Activated T-cell treated with anti-CD3 and anti-CD28 coated beads, Interleukin-2, amount 50 U/mL, for 48 hours (primary cell): ENCODE measurements at regions not wholly inside any gene's neighbourhood (a gene's known extent, or its start where the extent isn't known, plus 50 kb on each side); places are given as distances from the start of the nearest gene placed in this dataset.

Source experiments
- DNase-seq, 2 experiments: peaks; one replicate each; pipeline ENCODE4 v3.0.0-alpha.2; 2020

DNA sequence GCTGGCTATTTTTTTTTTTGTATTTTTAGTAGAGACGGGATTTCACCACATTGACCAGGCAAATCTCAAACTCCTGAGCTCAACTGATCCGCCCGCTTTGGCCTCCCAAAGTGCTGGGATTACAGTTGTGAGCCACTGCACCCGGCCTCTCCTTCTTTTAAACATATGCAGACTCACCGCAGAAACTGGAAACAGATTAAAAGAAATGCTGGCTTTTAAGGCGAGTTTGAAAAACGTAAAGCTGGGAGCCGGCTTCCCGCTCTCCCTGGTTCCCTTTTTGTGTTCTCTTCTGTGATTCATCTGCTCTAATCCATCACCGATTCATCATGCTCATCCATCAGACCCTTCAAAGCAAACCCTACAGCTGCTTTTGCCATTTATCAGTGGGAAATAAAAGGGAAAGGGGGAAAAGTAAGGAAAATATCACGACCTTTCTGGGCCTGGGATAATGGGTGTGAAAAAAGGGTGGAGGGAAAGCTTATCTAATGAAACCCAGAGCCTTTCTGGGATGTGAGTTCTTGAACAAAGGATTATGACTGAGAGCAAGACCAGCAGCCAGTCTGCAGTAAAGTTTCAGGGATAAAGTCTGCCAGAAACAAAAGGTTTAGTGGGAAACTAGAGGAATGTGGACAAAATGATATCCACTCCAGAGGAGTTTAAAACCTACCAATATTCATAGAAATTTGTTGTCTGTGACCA is 92.3 kb upstream of the LRIG1 start:
- no peak for DNase-seq

DNA sequence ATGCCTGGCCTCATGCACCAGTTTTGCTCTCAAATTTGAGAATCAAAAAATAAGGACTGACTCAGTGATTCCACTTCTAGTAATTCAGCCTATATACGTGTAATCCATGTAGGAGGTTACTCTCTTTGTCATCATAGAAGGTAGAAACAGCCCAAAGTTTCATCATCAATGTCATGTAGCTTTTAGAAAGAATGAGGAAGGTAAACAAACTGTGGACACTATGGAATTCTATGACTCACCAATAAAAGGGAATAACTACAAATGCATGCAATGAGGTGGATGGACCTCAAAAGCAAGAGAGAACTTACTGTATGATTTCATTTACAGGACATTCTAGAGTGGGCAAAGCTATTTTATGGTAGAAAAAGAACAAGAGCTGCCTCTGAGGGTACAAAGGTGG is 93.2 kb upstream of the LRIG1 start:
- no peak for DNase-seq

GRCh38 chr3:66597308-66597863 is 96.6 kb upstream of the LRIG1 start:
- DNase-seq = no peak

DNA sequence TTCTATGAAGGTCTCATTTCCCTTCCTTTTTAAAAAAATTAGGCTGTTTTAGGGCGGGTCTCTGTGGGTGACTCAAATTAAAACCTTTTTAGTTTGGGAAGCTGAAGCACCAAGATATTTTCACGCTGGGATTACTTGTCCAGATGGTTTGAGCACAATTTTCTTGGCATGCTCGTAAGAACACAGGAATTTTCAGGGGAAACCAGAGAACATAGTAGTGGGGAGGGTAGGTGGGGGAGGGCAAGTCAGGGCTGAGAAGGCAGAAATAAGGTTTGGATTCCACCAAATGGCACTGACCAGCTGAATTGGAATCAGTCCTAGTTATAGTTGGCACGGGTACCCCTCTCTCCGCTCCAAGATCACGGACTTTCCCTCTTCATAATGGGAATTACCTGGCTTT is 97.3 kb upstream of the LRIG1 start:
- no peak for DNase-seq

DNA sequence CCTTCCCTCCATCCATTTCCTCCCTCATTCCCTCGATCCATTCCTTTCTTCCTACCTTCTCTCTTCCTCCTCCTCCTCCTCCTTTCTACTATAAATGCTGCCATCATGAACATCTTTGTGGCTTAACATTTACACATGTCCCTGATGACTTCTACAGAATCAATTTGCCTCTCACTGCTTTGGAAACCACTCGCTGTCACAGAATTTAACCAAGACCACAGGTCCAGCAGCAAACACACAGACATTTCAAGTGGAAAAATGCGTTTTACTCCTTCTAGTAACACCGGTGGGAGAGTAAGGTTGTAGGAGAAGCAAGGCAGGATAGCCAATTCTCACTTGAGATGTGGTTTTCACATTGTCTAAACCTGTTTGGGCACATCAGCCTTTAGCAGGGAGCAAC is 101.4 kb upstream of the LRIG1 start:
- no peak for DNase-seq

DNA sequence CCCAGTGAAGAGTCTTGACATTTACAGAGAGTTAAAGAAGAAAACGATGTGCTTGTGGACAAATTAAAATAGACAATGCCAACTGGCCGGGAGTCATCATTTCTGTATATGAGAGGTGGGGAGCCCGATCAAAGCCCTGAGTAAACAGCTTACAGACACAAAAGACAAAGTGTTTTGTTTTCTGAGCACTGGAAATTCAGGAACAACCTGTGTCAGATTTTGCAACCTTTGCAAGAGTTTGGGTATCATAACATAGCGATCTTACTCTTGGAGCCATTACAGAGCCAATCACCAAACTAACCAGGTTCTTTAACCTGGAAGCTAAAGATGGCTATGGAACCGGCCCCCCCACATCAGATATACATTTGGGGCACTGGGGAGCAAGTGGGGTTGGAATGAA is 101.9 kb upstream of the LRIG1 start:
- DNase-seq = no peak

DNA sequence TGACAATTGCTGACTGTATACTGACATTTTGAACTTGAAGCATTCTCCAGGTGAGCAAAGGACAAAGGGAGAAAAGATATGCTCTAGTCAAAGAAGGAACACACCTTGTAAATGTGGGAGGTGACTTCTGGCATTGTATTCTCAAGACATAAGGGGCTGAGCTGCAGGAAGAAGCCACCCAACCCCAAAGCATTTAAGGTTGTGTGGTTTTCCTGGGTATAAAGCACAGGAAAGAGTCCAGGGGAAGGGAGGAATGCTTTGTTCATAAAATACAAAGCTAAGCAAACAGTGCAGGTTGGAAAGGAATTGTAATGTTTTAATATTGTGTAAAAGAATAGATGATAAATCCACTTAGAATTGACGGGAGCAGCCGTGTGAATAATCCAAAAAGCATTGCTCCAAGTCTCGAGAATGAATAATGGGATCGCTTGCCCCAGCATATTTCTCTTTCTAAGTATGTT is 102.4 kb upstream of the LRIG1 start:
- DNase-seq = no peak

- no peak for DNase-seq
Observed at GRCh38 chr3:66604481-66604880, 103.7 kb upstream of the LRIG1 start.

- no peak for DNase-seq
Observed at GRCh38 chr3:66606126-66606525, 105.3 kb upstream of the LRIG1 start.

- no peak for DNase-seq
Observed at GRCh38 chr3:66606868-66607267, 106.0 kb upstream of the LRIG1 start.

DNA sequence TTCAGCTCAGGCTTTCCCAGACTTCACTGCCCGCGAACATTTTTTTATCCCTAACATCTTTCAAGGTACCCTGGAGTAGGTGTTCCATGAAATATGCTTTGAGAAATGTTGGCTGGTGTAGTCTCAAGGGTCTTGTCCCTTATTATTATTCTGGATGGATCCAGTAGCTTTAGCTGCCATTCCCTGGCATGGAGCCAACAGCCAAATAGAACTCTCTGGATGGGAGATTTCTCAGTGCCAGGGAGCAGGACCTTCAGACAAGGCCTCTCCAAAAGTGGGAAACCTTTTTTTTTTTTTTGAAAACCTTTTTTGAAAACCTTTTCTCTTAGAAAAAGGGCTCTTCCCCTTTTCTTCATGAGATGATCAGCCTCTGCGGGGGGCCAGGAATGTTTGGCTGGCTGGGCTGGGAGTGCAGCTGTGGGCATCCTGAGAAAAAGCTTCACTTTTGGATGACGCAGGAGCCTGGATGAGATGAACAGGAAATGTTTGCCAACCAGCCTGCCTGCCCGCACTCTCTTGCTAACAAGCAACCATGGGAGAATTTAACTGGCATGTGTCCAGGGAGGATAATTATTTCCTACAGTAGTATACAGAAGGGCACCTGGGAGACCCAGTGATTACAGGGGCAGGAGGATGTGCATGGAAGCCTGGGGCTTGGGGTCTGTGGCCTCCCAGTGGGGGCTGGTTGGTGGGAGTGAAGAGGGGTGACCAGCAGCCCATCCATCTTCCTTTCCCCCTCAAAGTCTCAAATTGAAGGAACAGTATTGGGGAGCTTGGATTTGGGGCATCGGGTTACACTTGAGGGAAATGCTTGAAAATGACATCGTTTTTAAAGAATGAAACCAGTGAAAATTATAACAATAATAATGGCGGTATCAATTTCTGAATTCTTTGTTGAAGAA is 109.1 kb upstream of the LRIG1 start:
- no peak for DNase-seq

DNA sequence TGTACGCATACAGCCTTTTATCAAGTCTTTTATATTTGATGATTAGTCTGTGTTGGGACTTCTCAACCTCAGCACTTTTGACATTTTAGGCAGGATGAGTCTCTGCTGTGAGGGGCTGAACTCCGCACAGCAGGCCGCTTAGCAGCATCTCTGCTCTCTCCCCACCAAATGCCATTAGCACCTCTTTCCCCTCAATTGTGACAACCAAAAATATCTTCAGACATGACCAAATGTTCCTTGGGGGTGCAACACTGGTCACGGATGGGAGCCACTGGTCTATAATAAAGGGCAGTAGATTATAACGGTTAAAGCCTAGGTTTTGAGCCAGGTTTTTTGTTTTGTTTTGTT is 109.7 kb upstream of the LRIG1 start:
- DNase-seq = no peak

GRCh38 chr3:66615643-66616301 is 115.0 kb upstream of the LRIG1 start:
- DNase-seq = no peak

- DNase-seq = no peak
Observed at GRCh38 chr3:66617351-66617750, 116.5 kb upstream of the LRIG1 start.

GRCh38 chr3:66618066-66618465 is 117.2 kb upstream of the LRIG1 start:
- no peak for DNase-seq

- no peak for DNase-seq
Observed at GRCh38 chr3:66620296-66620695, 119.5 kb upstream of the LRIG1 start.

GRCh38 chr3:66622756-66623457 is 122.1 kb upstream of the LRIG1 start:
- DNase-seq = no peak

DNA sequence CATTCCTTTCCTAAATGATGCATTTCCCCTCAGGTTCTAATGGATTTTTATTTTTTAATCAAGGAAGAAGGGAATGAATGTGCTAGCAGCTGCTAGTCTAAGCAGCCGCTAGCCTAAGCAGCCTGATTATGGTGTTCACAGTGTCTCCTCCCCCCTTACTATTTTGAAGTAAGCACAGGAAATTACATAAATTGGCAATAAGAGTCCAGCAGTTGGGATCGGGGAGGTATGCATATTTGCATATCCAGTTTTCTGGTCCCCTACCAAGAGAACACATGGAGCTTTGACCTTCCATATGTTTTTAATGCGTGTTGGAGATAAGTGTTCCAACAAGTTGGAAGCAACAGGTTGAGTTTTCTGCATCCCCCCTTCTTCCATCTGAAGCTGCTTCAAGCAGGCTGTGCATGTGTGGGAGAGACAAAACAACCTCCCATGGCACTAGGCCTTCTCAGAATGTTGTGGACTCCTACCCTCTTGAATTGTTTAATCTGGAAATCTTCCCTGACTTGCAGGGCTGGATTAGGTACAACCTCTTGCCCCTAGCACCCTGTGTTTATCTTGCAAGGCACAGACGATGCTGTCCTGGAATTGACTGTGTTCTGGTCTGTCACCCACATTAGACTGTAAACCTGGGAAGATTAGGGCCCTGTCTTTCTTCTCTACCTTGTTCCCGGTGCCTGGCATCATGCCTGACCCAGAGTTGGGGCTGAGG is 124.8 kb upstream of the LRIG1 start:
- DNase-seq = no peak

DNA sequence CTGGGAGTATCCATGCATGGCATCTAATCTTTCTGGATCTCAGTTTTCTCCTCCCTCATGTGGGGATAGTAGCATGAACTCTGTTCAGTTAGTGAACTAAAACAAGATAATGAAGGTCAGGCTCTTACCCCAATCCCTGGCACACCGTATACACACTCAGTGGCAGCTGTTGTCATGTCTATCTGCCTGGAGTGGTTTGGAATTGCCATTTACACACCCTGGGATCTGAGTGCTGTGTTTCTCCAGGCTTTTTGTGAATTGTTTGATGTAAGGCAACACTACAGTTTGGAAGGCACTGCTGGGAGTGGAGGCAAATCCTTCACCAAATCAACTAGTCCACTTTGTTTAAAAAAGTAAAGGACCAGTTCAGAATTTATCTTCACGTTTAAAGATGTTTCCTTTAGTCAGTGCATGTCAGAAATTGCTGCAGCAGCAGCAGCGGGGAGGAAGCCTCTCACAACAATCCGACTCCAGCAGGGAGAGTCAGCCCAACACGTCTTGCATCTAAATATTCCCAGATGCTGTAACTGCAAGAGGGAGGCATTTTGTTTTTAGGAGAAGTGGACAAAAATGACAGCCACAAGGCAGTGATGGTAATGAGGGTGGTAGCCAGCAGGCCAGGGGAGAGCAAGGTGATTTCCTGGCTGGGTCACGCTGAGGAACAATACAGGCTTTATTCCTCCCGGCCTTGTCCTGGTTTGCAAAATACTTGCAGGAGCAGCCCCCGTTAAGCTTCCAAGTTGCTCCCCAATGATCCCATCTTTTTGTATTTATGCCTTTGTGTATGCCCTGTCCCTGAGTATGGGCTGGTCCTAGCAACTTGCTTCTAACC is 128.5 kb upstream of the LRIG1 start:
- no peak for DNase-seq

GRCh38 chr3:66629982-66630368 is 129.2 kb upstream of the LRIG1 start:
- DNase-seq = no peak
